HG03571 (cell line): ENCODE measurements at regions not wholly inside any gene's neighbourhood (a gene's known extent, or its start where the extent isn't known, plus 50 kb on each side); places are given as distances from the start of the nearest gene placed in this dataset.

Experiments
- ATAC-seq: cut with Tn5 transposase; IDR thresholded peaks from one replicate; pipeline ENCODE4 v1.9.1; 2021; ENCODE audit not compliant: unreplicated experiment

- no peak for ATAC-seq
Observed at GRCh38 chr9:79990536-79990935, 418.8 kb downstream of the TLE4 start.

- ATAC-seq = no peak
Observed at GRCh38 chr9:79989079-79989478, 417.3 kb downstream of the TLE4 start.

- ATAC-seq = no peak
Observed at GRCh38 chr9:79988126-79988525, 416.4 kb downstream of the TLE4 start.

GRCh38 chr9:79986437-79986836, 414.7 kb downstream of the TLE4 start:
- ATAC-seq = no peak

- ATAC-seq = no peak
Observed at GRCh38 chr9:79985772-79986171, 414.0 kb downstream of the TLE4 start.

GRCh38 chr9:79985264-79985663, 413.5 kb downstream of the TLE4 start:
- ATAC-seq = no peak

- ATAC-seq = no peak
Observed at GRCh38 chr9:79984429-79985067, 412.8 kb downstream of the TLE4 start.

GRCh38 chr9:79980432-79980831, 408.7 kb downstream of the TLE4 start:
- ATAC-seq = no peak

- no peak for ATAC-seq
Observed at GRCh38 chr9:79977510-79978197, 405.9 kb downstream of the TLE4 start.

GRCh38 chr9:79977074-79977435, 405.3 kb downstream of the TLE4 start:
- ATAC-seq = no peak

GRCh38 chr9:79976257-79977073, 404.7 kb downstream of the TLE4 start:
- no peak for ATAC-seq

GRCh38 chr9:79975621-79976256, 404.0 kb downstream of the TLE4 start:
- no peak for ATAC-seq

- no peak for ATAC-seq
Observed at GRCh38 chr9:79974806-79975422, 403.1 kb downstream of the TLE4 start.

- ATAC-seq = no peak
Observed at GRCh38 chr9:79973627-79974026, 401.9 kb downstream of the TLE4 start.

GRCh38 chr9:79970146-79970425, 398.3 kb downstream of the TLE4 start:
- no peak for ATAC-seq

GRCh38 chr9:79969393-79970145, 397.8 kb downstream of the TLE4 start:
- ATAC-seq = no peak

GRCh38 chr9:79968533-79968932, 396.8 kb downstream of the TLE4 start:
- ATAC-seq = no peak

- no peak for ATAC-seq
Observed at GRCh38 chr9:79962836-79963235, 391.1 kb downstream of the TLE4 start.

- ATAC-seq = no peak
Observed at GRCh38 chr9:79962150-79962549, 390.4 kb downstream of the TLE4 start.

GRCh38 chr9:79955300-79955699, 383.5 kb downstream of the TLE4 start:
- ATAC-seq = no peak

GRCh38 chr9:79953908-79954307, 382.1 kb downstream of the TLE4 start:
- ATAC-seq = no peak
